PFSK-1 (cell line): ENCODE measurements at regions not wholly inside any gene's neighbourhood (a gene's known extent, or its start where the extent isn't known, plus 50 kb on each side); places are given as distances from the start of the nearest gene placed in this dataset.

Source experiments
- FOXP2 ChIP-seq: optimal IDR thresholded peaks from 2 replicates; pipeline ENCODE3; 2011; ENCODE audit warnings: borderline replicate concordance, control low read depth, inconsistent platforms; ENCODE audit not compliant: insufficient read depth; ENCODE audit errors: extremely low read length, extremely low read depth
- POLR2AphosphoS5 ChIP-seq: IDR thresholded peaks from 2 replicates; pipeline ENCODE4 v1.6.1; 2012; ENCODE audit warnings: low read depth, mild to moderate bottlenecking, control low read depth, low read length, moderate library complexity
- SIN3A ChIP-seq: IDR thresholded peaks from 2 replicates; pipeline ENCODE4 v1.6.1; 2012; ENCODE audit warnings: mild to moderate bottlenecking, low read length, moderate library complexity, borderline replicate concordance; ENCODE audit not compliant: insufficient read depth
- TAF1 ChIP-seq: IDR thresholded peaks from 2 replicates; pipeline ENCODE4 v1.6.1; 2012; ENCODE audit warnings: low read length, control low read depth, borderline replicate concordance; ENCODE audit not compliant: insufficient read depth
- TF ChIP-seq, protein P1 (sequence below), 2 experiments: IDR thresholded peaks; 2 replicates each; pipeline versions ENCODE4 v1.6.1 to v1.8.0; 2011 to 2012; ENCODE audit warnings: low read depth in 2 of 2, low read length in 2 of 2, control low read depth in 1 of 2, inconsistent platforms in 1 of 2, mild to moderate bottlenecking in 1 of 2, moderate library complexity in 1 of 2; ENCODE audit not compliant: insufficient read depth in 1 of 2

DNA sequence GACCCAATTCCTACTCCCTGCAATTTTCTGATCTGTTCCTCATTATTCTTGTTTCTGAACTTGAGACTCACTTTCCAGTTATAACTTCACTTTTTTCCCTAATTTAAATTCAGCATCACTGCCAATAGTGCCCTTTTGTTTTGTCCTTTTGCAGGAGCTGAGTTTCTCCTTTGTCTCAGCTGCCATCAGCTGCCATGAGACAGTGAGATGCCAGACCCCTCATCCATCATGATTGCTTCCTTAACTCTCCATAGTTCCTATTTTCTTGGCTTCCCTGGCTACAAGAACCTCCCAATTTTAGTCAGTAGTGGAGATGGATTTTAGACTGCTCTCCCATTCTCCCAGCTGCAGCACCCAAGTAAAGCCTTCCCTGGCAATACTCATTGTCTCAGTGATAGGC is 518.1 kb downstream of the HDGFL1 start:
- no peak for TF ChIP-seq TAF1
- no peak for TF ChIP-seq FOXP2
- TF ChIP-seq, protein P1, sequence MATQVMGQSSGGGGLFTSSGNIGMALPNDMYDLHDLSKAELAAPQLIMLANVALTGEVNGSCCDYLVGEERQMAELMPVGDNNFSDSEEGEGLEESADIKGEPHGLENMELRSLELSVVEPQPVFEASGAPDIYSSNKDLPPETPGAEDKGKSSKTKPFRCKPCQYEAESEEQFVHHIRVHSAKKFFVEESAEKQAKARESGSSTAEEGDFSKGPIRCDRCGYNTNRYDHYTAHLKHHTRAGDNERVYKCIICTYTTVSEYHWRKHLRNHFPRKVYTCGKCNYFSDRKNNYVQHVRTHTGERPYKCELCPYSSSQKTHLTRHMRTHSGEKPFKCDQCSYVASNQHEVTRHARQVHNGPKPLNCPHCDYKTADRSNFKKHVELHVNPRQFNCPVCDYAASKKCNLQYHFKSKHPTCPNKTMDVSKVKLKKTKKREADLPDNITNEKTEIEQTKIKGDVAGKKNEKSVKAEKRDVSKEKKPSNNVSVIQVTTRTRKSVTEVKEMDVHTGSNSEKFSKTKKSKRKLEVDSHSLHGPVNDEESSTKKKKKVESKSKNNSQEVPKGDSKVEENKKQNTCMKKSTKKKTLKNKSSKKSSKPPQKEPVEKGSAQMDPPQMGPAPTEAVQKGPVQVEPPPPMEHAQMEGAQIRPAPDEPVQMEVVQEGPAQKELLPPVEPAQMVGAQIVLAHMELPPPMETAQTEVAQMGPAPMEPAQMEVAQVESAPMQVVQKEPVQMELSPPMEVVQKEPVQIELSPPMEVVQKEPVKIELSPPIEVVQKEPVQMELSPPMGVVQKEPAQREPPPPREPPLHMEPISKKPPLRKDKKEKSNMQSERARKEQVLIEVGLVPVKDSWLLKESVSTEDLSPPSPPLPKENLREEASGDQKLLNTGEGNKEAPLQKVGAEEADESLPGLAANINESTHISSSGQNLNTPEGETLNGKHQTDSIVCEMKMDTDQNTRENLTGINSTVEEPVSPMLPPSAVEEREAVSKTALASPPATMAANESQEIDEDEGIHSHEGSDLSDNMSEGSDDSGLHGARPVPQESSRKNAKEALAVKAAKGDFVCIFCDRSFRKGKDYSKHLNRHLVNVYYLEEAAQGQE (IDR thresholded peaks at IDR 0.05; ENCODE audit: insufficient read depth in 1 of 2, low read depth in 2 of 2, low read length in 2 of 2): no peak
- TF ChIP-seq SIN3A: no peak
- TF ChIP-seq POLR2AphosphoS5: no peak

DNA sequence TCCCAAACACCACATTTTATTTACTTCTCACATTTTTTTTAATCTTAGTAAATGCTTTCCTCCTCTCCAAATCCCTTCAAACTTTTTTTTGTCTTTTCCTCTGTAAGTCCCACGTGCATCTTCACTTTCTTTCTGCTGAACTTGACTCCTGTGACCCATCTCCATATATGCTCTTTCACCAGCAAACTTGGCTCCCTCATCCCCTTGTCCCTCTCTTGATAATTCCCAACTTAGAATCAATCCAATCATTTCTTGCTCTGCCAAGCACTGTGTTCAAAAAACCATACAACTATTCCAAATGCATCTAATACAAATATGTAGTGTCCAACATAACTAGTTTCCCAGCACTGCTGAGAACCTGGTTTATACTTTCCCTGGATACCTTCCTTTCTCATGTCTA is 519.4 kb downstream of the HDGFL1 start:
- no peak for TF ChIP-seq POLR2AphosphoS5
- no peak for TF ChIP-seq SIN3A
- TF ChIP-seq, protein P1 (IDR thresholded peaks at IDR 0.05; ENCODE audit: insufficient read depth in 1 of 2, low read depth in 2 of 2, low read length in 2 of 2): no peak
- TF ChIP-seq FOXP2: no peak
- no peak for TF ChIP-seq TAF1

DNA sequence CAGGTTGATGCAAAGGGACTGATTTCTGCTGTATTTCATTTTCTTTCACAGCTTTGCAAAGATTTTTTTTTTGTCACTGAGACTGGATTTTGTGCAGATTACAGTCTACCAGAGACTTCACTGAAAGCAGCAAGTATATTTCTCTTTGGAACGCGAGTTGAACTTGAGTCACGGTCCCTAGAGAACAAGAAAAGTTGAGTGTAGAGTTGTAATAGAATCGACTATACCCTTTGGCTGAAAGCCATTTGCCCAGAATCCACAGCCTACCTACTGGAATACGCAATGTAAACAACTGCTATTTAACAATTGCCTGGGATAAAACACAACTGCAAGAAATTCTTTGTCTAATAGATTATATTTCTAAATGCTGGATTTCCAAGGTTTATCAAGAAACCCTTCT is 520.6 kb downstream of the HDGFL1 start:
- TF ChIP-seq, protein P1 (IDR thresholded peaks at IDR 0.05; ENCODE audit: insufficient read depth in 1 of 2, low read depth in 2 of 2, low read length in 2 of 2): no peak
- TF ChIP-seq TAF1 (no peak), SIN3A (no peak), FOXP2 (no peak), POLR2AphosphoS5 (no peak)

DNA sequence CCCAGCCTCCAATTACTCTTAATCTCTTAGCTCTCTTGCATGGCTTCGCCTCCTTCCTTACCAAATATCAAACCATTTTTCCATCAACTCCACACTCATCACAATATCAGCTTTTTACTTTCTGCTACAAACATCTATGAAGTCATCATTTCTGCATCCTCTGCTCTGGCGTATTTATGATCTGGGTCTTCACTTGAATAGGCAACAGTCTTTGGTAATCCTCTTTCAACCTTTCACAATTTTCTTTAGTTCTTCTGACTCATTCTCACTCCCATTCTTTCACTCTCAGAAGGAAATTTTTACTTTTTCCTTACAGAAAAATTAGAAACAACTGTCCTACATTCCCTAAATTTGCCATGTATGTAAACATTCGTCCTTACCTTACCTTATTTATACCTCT is 522.4 kb downstream of the HDGFL1 start:
- no peak for TF ChIP-seq TAF1
- TF ChIP-seq FOXP2: no peak
- TF ChIP-seq, protein P1 (IDR thresholded peaks at IDR 0.05; ENCODE audit: insufficient read depth in 1 of 2, low read depth in 2 of 2, low read length in 2 of 2): no peak
- no peak for TF ChIP-seq SIN3A
- TF ChIP-seq POLR2AphosphoS5: no peak

DNA sequence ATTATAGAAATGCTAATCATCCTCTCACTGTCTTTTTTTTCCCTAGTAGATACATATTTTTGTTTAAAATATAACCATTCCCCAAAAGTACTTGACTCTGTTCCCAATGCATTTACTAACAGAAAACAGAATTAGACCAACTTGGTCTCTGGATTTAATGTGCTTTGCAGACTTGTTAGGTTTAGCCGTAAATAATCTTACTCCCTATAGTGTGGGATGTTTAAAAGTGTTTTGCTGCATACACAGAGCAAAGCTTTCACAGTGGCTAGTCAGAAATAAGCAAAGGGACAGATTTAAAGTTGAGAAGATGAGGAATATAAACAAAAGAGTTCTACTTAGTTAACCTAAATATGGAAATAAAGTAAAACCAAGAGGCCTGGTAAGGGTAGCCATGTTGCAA is 527.5 kb downstream of the HDGFL1 start:
- TF ChIP-seq, protein P1 (IDR thresholded peaks at IDR 0.05; ENCODE audit: insufficient read depth in 1 of 2, low read depth in 2 of 2, low read length in 2 of 2): no peak
- no peak for TF ChIP-seq FOXP2
